ENCODE measurements at regions not wholly inside any gene's neighbourhood (a gene's known extent, or its start where the extent isn't known, plus 50 kb on each side); places are given as distances from the start of the nearest gene placed in this dataset.

DNA sequence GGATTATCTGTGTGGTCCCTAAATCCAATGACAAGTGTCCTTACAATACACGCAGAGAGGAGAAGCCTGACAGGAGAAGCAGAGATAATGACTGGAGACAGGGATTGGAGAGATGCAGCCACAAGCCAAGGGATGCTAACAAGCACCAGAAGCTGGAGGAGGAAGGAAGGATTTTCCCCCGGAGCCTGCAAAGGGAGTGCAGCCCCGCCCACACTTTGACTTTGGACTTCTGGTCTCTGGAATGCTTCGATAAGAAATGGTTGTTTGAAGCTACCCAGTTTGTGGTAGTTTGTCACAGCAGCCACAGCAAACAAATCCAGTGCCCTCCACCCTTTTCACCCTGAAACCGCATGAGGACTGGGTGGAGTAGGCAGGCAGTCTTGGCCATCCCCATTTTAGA lies 77.2 kb upstream of the BOD1 start:
- TF ChIP-seq, protein P1, sequence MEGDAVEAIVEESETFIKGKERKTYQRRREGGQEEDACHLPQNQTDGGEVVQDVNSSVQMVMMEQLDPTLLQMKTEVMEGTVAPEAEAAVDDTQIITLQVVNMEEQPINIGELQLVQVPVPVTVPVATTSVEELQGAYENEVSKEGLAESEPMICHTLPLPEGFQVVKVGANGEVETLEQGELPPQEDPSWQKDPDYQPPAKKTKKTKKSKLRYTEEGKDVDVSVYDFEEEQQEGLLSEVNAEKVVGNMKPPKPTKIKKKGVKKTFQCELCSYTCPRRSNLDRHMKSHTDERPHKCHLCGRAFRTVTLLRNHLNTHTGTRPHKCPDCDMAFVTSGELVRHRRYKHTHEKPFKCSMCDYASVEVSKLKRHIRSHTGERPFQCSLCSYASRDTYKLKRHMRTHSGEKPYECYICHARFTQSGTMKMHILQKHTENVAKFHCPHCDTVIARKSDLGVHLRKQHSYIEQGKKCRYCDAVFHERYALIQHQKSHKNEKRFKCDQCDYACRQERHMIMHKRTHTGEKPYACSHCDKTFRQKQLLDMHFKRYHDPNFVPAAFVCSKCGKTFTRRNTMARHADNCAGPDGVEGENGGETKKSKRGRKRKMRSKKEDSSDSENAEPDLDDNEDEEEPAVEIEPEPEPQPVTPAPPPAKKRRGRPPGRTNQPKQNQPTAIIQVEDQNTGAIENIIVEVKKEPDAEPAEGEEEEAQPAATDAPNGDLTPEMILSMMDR (IDR thresholded peaks at IDR 0.05) = no peak
- no peak for TF ChIP-seq POLR2A (IDR thresholded peaks at IDR 0.05)

Data from heart left ventricle (tissue), 13 donors.